Nephron progenitor cell (in vitro differentiated cells): ENCODE measurements at regions not wholly inside any gene's neighbourhood (a gene's known extent, or its start where the extent isn't known, plus 50 kb on each side); places are given as distances from the start of the nearest gene placed in this dataset.
"Not testable (repeated sequence)": the region's sequence is repeated elsewhere in the genome, so short reads cannot be mapped to it uniquely, and the experiment has no call there.

Experiments
- DNase-seq: peaks from one replicate; pipeline ENCODE4 v3.0.0; 2021
- H3K27ac Mint-ChIP-seq: 2 replicates; pipeline ENCODE4 v1.8.0; 2021; ENCODE audit warnings: mild to moderate bottlenecking, moderate library complexity, mixed read lengths
- H3K27me3 Mint-ChIP-seq: 2 replicates; pipeline ENCODE4 v1.8.0; 2021; ENCODE audit warnings: mild to moderate bottlenecking, low read depth, mixed read lengths; ENCODE audit not compliant: poor library complexity
- H3K36me3 Mint-ChIP-seq: 2 replicates; pipeline ENCODE4 v1.8.0; 2021; ENCODE audit warnings: low read depth, mixed read lengths
- H3K4me1 Mint-ChIP-seq: 2 replicates; pipeline ENCODE4 v1.8.0; 2021; ENCODE audit warnings: mixed read lengths
- H3K4me3 Mint-ChIP-seq: 2 replicates; pipeline ENCODE4 v1.8.0; 2021; ENCODE audit warnings: mild to moderate bottlenecking, moderate library complexity, mixed read lengths
- H3K9me3 Mint-ChIP-seq: 2 replicates; pipeline ENCODE4 v1.8.0; 2021; ENCODE audit warnings: mild to moderate bottlenecking, moderate library complexity, mixed read lengths
- CTCF ChIP-seq: fragments of 200-600 bp; sonication (generic); IDR thresholded peaks from 2 replicates; pipeline ENCODE4 v1.5.0; 2021; ENCODE audit warnings: antibody characterized with exemption

- Mint-ChIP-seq H3K9me3 (no peaks in the 10 kb centered on the region), H3K4me3 (no peak overlapping the region), H3K4me1 (no peaks in the 10 kb centered on the region), H3K27ac (no peak overlapping the region), H3K27me3 (peaks cover 3% of the 10 kb centered on the region), H3K36me3 (no peaks in the 10 kb centered on the region)
- TF ChIP-seq CTCF: no peak
- DNase-seq: no peak
These were observed 922.0 kb downstream of the NLGN4X start for GRCh38 chrX:5306654-5307121.

DNA sequence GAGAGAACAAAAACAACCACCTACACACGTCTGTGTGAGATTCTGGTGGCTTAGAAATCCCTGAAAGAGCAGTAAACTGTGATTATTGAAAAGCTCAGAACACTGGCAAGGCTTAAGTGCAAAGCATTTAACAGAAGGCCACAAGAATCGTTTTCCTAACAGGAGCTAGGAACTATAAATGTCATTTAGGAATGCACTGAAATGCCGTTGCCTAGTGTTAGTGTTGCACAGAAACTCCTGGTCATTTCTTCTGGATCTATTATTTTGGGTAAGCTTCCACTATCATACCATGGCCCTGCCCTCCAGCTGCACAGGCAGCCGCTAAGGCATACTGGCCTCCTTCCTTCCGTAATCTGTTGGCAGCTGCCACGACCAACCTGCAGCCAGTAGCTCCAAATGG is 923.2 kb downstream of the NLGN4X start:
- TF ChIP-seq CTCF: no peak
- Mint-ChIP-seq H3K27ac (peak overlapping the region; percentile 35), H3K9me3 (no peaks in the 10 kb centered on the region), H3K27me3 (peaks cover 3% of the 10 kb centered on the region), H3K36me3 (no peaks in the 10 kb centered on the region), H3K4me1 (no peaks in the 10 kb centered on the region), H3K4me3 (no peak overlapping the region)
- no peak for DNase-seq

- H3K4me1 Mint-ChIP-seq: no peaks in the 10 kb centered on the region
- no peaks in the 10 kb centered on the region for H3K36me3 Mint-ChIP-seq
- no peak overlapping the region for H3K4me3 Mint-ChIP-seq
- peaks cover 4% of the 10 kb centered on the region for H3K27me3 Mint-ChIP-seq
- no peak overlapping the region for H3K27ac Mint-ChIP-seq
- peaks cover 12% of the 10 kb centered on the region for H3K9me3 Mint-ChIP-seq
- no peak for DNase-seq
- no peak for TF ChIP-seq CTCF
These were observed 933.7 kb downstream of the NLGN4X start for GRCh38 chrX:5295004-5295403.

DNA sequence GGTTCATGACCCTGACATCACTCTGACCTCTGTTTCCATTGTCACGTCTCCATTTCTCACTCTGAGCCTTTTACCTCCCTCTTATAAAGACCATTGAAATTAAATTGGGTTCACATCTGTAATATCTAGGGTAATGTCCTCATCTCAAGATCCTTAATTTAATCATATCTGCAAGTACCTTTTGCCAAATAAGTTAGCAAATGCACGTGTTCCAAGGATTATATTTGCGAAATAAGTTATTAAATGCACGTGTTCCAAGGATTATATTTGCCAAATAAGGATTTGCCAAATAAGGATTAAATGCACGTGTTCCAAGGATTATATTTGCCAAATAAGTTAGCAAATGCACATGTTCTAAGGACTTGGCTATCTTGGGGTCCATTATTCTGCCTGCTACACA is 938.0 kb downstream of the NLGN4X start:
- DNase-seq: no peak
- Mint-ChIP-seq H3K4me3 (no peak overlapping the region), H3K27ac (no peak overlapping the region), H3K27me3 (no peaks in the 10 kb centered on the region), H3K36me3 (no peaks in the 10 kb centered on the region), H3K4me1 (no peaks in the 10 kb centered on the region), H3K9me3 (peaks cover 36% of the 10 kb centered on the region)
- TF ChIP-seq CTCF: no peak

DNA sequence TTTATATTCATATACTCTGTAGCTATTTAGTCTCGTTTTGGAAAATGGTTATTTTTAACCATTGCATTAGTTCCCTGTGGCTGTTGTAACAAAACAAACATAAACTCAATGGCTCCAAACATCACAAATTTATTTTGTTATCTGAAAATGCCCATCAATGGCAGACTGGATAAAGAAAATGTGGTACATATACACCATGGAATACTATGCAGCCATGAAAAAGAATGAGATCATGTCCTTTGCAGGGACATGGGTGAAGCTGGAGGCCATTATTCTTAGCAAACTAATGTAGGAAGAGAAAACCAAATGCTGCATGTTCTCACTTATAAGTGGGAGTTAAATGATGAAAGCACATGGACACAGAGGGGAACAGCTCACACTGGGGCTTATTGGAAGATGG is 938.7 kb downstream of the NLGN4X start:
- H3K4me3 Mint-ChIP-seq, H3K4me1 Mint-ChIP-seq, H3K27ac Mint-ChIP-seq, H3K36me3 Mint-ChIP-seq, H3K27me3 Mint-ChIP-seq, DNase-seq: not testable (repeated sequence)
- H3K9me3 Mint-ChIP-seq: peaks cover 36% of the 10 kb centered on the region

GRCh38 chrX:5278908-5279307 is 949.8 kb downstream of the NLGN4X start:
- Mint-ChIP-seq H3K4me1 (no peaks in the 10 kb centered on the region), H3K36me3 (no peaks in the 10 kb centered on the region), H3K9me3 (peaks cover 11% of the 10 kb centered on the region), H3K27me3 (no peaks in the 10 kb centered on the region), H3K27ac (no peak overlapping the region), H3K4me3 (no peak overlapping the region)
- no peak for DNase-seq
- no peak for TF ChIP-seq CTCF
